HCT116 (cell line): ENCODE measurements at regions not wholly inside any gene's neighbourhood (a gene's known extent, or its start where the extent isn't known, plus 50 kb on each side); places are given as distances from the start of the nearest gene placed in this dataset.
A peak's percentile ranks its signal among the peaks of the same experiment; 100 is the strongest.

Source experiments
- ATAC-seq: fragments of 200-7000 bp; cut with Tn5 transposase; 2 replicates; pipeline ENCODE4 v1.9.1; 2020; ENCODE audit warnings: mild to moderate bottlenecking, moderate library complexity
- BruUV-seq: library from RNA; stranded (reverse); fragments of 400-500 nt; replicated peaks from 2 replicates; lab custom pipeline; 2021; lab: Mats Ljungman, UMichigan
- CTCF ChIA-PET: fragments of 300-600 bp; sonication (Branson Sonifier 250); formaldehyde crosslinking; loops from one replicate; lab custom pipeline; 2021; ENCODE audit warnings: antibody characterized with exemption; lab: Charles Lee
- POLR2A ChIA-PET: fragments of 300-600, 350-600 bp; sonication (Branson Sonifier 250); formaldehyde crosslinking; loops from one replicate; lab custom pipeline; 2021; ENCODE audit warnings: antibody characterized with exemption; lab: Charles Lee
- RAD21 ChIA-PET, 2 experiments: fragments of 300-600 bp; sonication (Branson Sonifier 250); formaldehyde crosslinking; loops; one replicate each; lab custom pipeline; 2023; ENCODE audit warnings: low total read pairs in 2 of 2; ENCODE audit not compliant: uncharacterized antibody in 2 of 2, unreplicated experiment in 2 of 2, low non-redundant PET in 1 of 2; lab: Charles Lee
- DNase-seq: peaks from one replicate; pipeline ENCODE4 v3.0.0-alpha.2; 2010; ENCODE audit warnings: low read depth, low spot score
- H2AFZ ChIP-seq: fragments of 200-600 bp; shearing (Covaris generic), sonication (generic); 2 replicates; pipeline ENCODE4 v1.6.1; 2017; ENCODE audit warnings: low read depth, mixed run types, mixed read lengths, antibody characterized with exemption, low read length; ENCODE audit not compliant: poor library complexity, severe bottlenecking
- H3K27ac ChIP-seq: 2 replicates; pipeline ENCODE4 v1.5.1; 2012; ENCODE audit warnings: low read depth, low read length
- H3K27me3 ChIP-seq: fragments of 200-600 bp; sonication (generic); 2 replicates; pipeline ENCODE4 v1.6.1; 2016; ENCODE audit warnings: mixed run types, low read length, mixed read lengths; ENCODE audit not compliant: insufficient read depth
- H3K36me3 ChIP-seq, 2 experiments: fragments of 200-500 bp in 1 of 2; fragments of 200-600 bp in 1 of 2; sonication (Bioruptor generic) in 1 of 2; sonication (generic) in 1 of 2; 2 replicates each; pipeline versions ENCODE4 v1.5.1 to v1.6.1; 2014 to 2016; ENCODE audit warnings: low read length in 2 of 2, inconsistent platforms in 1 of 2, mixed read lengths in 1 of 2, mixed run types in 1 of 2; ENCODE audit not compliant: insufficient read depth in 2 of 2, control insufficient read depth in 1 of 2
- H3K4me1 ChIP-seq, 2 experiments: fragments of 200-600 bp in 1 of 2; sonication (generic) in 1 of 2; 2 replicates each; pipeline versions ENCODE4 v1.5.1 to v1.6.1; 2012 to 2017; ENCODE audit warnings: low read length in 2 of 2, inconsistent platforms in 1 of 2, mild to moderate bottlenecking in 1 of 2, mixed read lengths in 1 of 2, mixed run types in 1 of 2, moderate library complexity in 1 of 2; ENCODE audit not compliant: insufficient read depth in 2 of 2, control insufficient read depth in 1 of 2
- H3K4me2 ChIP-seq: fragments of 200-600 bp; sonication (generic); 2 replicates; pipeline ENCODE4 v1.6.1; 2017; ENCODE audit warnings: mixed run types, low read length, mixed read lengths
- H3K4me3 ChIP-seq, 2 experiments: fragments of 200-600 bp in 1 of 2; sonication (generic) in 1 of 2; replicated peaks in 1 of 2; 2 replicates each; pipeline ENCODE4 v1.5.1; 2011 to 2016; ENCODE audit warnings: low read length in 2 of 2, control low read depth in 1 of 2, low read depth in 1 of 2, mild to moderate bottlenecking in 1 of 2, mixed read lengths in 1 of 2, mixed run types in 1 of 2
- H3K79me2 ChIP-seq: fragments of 200-600 bp; sonication (generic); 2 replicates; pipeline ENCODE4 v1.6.1; 2017; ENCODE audit warnings: mild to moderate bottlenecking, mixed run types, low read length, moderate library complexity, mixed read lengths; ENCODE audit not compliant: insufficient read depth
- H3K9ac ChIP-seq: fragments of 200-600 bp; sonication (generic); 2 replicates; pipeline ENCODE4 v1.6.1; 2016; ENCODE audit warnings: low read length, mixed read lengths
- H3K9me2 ChIP-seq: fragments of 200-600 bp; sonication (generic), shearing (Covaris generic); 2 replicates; pipeline ENCODE4 v1.6.1; 2017; ENCODE audit warnings: mixed run types, mild to moderate bottlenecking, moderate library complexity; ENCODE audit not compliant: insufficient read depth
- H3K9me3 ChIP-seq, 2 experiments: fragments of 200-500 bp in 1 of 2; fragments of 200-600 bp in 1 of 2; sonication (Bioruptor generic) in 1 of 2; sonication (generic) in 1 of 2; 2 replicates each; pipeline ENCODE4 v1.6.1; 2014 to 2017; ENCODE audit warnings: low read length in 2 of 2, mixed read lengths in 2 of 2, inconsistent platforms in 1 of 2, low read depth in 1 of 2, mild to moderate bottlenecking in 1 of 2, mixed run types in 1 of 2, moderate library complexity in 1 of 2; ENCODE audit not compliant: control insufficient read depth in 1 of 2, insufficient read depth in 1 of 2
- H4K20me1 ChIP-seq: fragments of 200-600 bp; sonication (generic), shearing (Covaris generic); 2 replicates; pipeline ENCODE4 v1.6.1; 2017; ENCODE audit warnings: mixed run types, mild to moderate bottlenecking, moderate library complexity; ENCODE audit not compliant: insufficient read depth
- CBX3 ChIP-seq: IDR thresholded peaks from 2 replicates; pipeline ENCODE4 v1.6.1; 2012; ENCODE audit warnings: low read depth
- CEBPB ChIP-seq: IDR thresholded peaks from 2 replicates; pipeline ENCODE4 v1.6.1; 2012; ENCODE audit warnings: low read depth
- JUND ChIP-seq: IDR thresholded peaks from 2 replicates; pipeline ENCODE4 v1.6.1; 2012
- RAD21 ChIP-seq: IDR thresholded peaks from 2 replicates; pipeline ENCODE4 v1.6.1; 2012; ENCODE audit warnings: low read depth, mild to moderate bottlenecking
- REST ChIP-seq: IDR thresholded peaks from 2 replicates; pipeline ENCODE4 v1.6.1; 2012; ENCODE audit warnings: low read depth
- SIN3A ChIP-seq: IDR thresholded peaks from 2 replicates; pipeline ENCODE4 v1.6.1; 2012; ENCODE audit warnings: low read depth
- SP1 ChIP-seq: IDR thresholded peaks from 2 replicates; pipeline ENCODE4 v1.6.1; 2012; ENCODE audit warnings: low read depth
- intact Hi-C: fragments of 100-400 bp; cut with micrococcal nuclease; formaldehyde crosslinking; loops from 2 replicates; pipeline ENCODE4 v1.10.0; 2022
- TF ChIP-seq, protein P1 (sequence below): IDR thresholded peaks from 2 replicates; pipeline ENCODE4 v1.6.1; 2011; ENCODE audit warnings: mild to moderate bottlenecking, low read length, moderate library complexity; ENCODE audit not compliant: insufficient replicate concordance; ENCODE audit errors: extremely low read depth

DNA sequence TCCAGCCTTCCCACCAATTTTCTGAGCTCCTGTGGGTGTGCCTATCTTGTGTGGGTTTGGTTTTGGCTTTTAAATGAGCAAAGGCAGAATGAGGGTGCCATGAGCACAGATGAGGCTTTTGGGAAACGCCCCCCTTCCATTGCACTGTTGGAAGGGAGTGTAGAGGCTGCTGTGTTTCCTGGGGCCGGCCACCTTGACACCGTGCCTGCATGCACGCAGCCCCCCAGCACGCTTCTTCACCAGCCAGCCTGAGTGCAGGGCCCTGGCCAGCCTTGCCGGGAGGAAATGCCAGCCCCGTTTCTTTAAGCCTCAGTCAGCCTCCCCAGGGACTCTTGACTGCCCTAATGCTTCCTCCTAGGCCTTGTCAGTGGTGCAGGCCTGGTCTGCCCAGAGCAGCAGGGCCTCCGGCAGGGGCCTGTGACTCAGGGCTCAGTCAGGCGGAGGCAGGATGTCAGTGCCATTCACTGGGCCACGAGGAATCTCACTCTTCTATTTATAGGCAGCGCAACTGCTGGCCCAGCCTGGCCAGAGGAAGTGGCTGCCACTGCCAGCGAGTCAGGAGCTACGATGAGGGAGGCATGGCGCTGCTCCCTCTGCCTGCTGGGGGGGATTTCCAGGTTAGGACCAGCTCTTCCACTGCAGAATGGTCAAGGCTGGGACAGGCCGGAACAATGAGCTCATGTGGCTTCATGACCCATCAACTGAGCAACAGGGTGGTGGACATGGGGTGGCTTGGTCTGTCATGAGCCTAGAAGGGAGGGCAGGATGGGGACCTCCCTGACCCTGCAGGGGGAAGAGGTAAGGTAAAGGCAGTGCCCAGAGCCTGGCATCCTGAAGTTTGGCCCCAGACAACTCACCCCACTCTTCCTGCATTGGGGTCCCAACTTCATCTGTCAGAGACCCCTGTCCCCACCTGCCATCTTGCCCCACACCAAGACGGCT lies 205.2 kb downstream of the RAB11FIP4 start (continued):
- TF ChIP-seq, protein P1, sequence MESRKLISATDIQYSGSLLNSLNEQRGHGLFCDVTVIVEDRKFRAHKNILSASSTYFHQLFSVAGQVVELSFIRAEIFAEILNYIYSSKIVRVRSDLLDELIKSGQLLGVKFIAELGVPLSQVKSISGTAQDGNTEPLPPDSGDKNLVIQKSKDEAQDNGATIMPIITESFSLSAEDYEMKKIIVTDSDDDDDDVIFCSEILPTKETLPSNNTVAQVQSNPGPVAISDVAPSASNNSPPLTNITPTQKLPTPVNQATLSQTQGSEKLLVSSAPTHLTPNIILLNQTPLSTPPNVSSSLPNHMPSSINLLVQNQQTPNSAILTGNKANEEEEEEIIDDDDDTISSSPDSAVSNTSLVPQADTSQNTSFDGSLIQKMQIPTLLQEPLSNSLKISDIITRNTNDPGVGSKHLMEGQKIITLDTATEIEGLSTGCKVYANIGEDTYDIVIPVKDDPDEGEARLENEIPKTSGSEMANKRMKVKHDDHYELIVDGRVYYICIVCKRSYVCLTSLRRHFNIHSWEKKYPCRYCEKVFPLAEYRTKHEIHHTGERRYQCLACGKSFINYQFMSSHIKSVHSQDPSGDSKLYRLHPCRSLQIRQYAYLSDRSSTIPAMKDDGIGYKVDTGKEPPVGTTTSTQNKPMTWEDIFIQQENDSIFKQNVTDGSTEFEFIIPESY, result peak; percentile 62
- TF ChIP-seq, all 23 proteins: peak for 11

- Histone ChIP-seq H3K79me2 (no peaks in the 10 kb centered on the region), H3K36me3 (no peaks in the 10 kb centered on the region), H3K4me3 (no peak overlapping the region), H3K4me2 (peak overlapping the region; percentile 72), H3K27me3 (no peaks in the 10 kb centered on the region), H3K9ac (peak overlapping the region; percentile 60), H3K9me2 (no peaks in the 10 kb centered on the region), H2AFZ (peak overlapping the region; percentile 60), H3K9me3 (no peaks in the 10 kb centered on the region), H4K20me1 (no peaks in the 10 kb centered on the region), H3K4me1 (peaks cover 11 to 47% of the 10 kb centered on the region in 2 experiments), H3K27ac (peak overlapping the region; percentile 69)
- ChIA-PET POLR2A (no interaction called here), RAD21 (no interaction called here), CTCF (no interaction called here)
- DNase-seq (no peak), ATAC-seq (peak; percentile 39)
- TF ChIP-seq CBX3, result no peak
- TF ChIP-seq SP1, result no peak
- TF ChIP-seq REST, result no peak
- no peak for TF ChIP-seq SIN3A
- no peak for TF ChIP-seq RAD21
- no peak for TF ChIP-seq CEBPB
- TF ChIP-seq JUND, result no peak
- intact Hi-C loops, result no loop called here
- no TSS peak for BruUV-seq
These were observed 204.3 kb downstream of the RAB11FIP4 start for GRCh38 chr17:31595666-31596381.
